ENCODE measurements at regions not wholly inside any gene's neighbourhood (a gene's known extent, or its start where the extent isn't known, plus 50 kb on each side); places are given as distances from the start of the nearest gene placed in this dataset.

- Histone ChIP-seq H3K4me1 (ENCODE audit: control insufficient read depth, insufficient read depth, low read length) (no peaks in the 10 kb centered on the region), H3K36me3 (ENCODE audit: control insufficient read depth in 2 of 2, insufficient read depth in 1 of 2, low read length in 2 of 2) (no peaks in the 10 kb centered on the region), H3K9me3 (ENCODE audit: control insufficient read depth, insufficient read depth, low read depth, low read length) (no peaks in the 10 kb centered on the region), H3K27ac (ENCODE audit: extremely low read depth, low read depth, low read length) (no peak overlapping the region), H3K4me3 (ENCODE audit: low read depth, low read length) (no peak overlapping the region)
- CTCF ChIA-PET, result no interaction called here
- no peak for TF ChIP-seq ZNF529 (tag by site-specific recombination; IDR thresholded peaks at IDR 0.05; ENCODE audit: insufficient replicate concordance)
- POLR2A ChIA-PET, result no interaction called here
Observed at GRCh38 chr11:71147331-71147730, 105.0 kb downstream of the SHANK2 start.

- no peak for TF ChIP-seq ZNF423 (tag by site-specific recombination; IDR thresholded peaks at IDR 0.05)
- TF ChIP-seq ZBTB8A (tag by site-specific recombination; IDR thresholded peaks at IDR 0.05), result no peak
- TF ChIP-seq ZNF704 (tag by site-specific recombination; IDR thresholded peaks at IDR 0.05), result no peak
- TF ChIP-seq ZNF449 (tag by site-specific recombination; IDR thresholded peaks at IDR 0.05), result no peak
- no peak for TF ChIP-seq ZNF18 (tag by site-specific recombination; IDR thresholded peaks at IDR 0.05)
- no peak for TF ChIP-seq PATZ1 (tag by site-specific recombination; IDR thresholded peaks at IDR 0.05)
- TF ChIP-seq ZNF664 (tag by site-specific recombination; IDR thresholded peaks at IDR 0.05), result no peak
- Histone ChIP-seq H3K4me3 (ENCODE audit: low read depth, low read length) (no peak overlapping the region), H3K9me3 (ENCODE audit: control insufficient read depth, insufficient read depth, low read depth, low read length) (no peaks in the 10 kb centered on the region), H3K27ac (ENCODE audit: extremely low read depth, low read depth, low read length) (no peak overlapping the region), H3K4me1 (ENCODE audit: control insufficient read depth, insufficient read depth, low read length) (no peaks in the 10 kb centered on the region), H3K36me3 (ENCODE audit: control insufficient read depth in 2 of 2, insufficient read depth in 1 of 2, low read length in 2 of 2) (no peaks in the 10 kb centered on the region)
- ChIA-PET POLR2A (no interaction called here), CTCF (no interaction called here)
Observed at GRCh38 chr11:71146846-71147245, 105.5 kb downstream of the SHANK2 start.

GRCh38 chr11:71145988-71146824, 106.2 kb downstream of the SHANK2 start:
- Histone ChIP-seq H3K4me1 (ENCODE audit: control insufficient read depth, insufficient read depth, low read length) (no peaks in the 10 kb centered on the region), H3K27ac (ENCODE audit: extremely low read depth, low read depth, low read length) (no peak overlapping the region), H3K36me3 (ENCODE audit: control insufficient read depth in 2 of 2, insufficient read depth in 1 of 2, low read length in 2 of 2) (no peaks in the 10 kb centered on the region), H3K9me3 (ENCODE audit: control insufficient read depth, insufficient read depth, low read depth, low read length) (no peaks in the 10 kb centered on the region), H3K4me3 (ENCODE audit: low read depth, low read length) (no peak overlapping the region)
- ChIA-PET CTCF (interaction anchor here (0.5 kb wide), 1 partner anchor 390 kb away, joined by 3 read pairs; no protein-coding TSS in a partner anchor), POLR2A (no interaction called here)
- TF ChIP-seq GFI1B (tag by site-specific recombination; IDR thresholded peaks at IDR 0.05) (no peak), ZNF561 (tag by site-specific recombination; IDR thresholded peaks at IDR 0.05; ENCODE audit: borderline replicate concordance) (no peak), BCL6B (tag by site-specific recombination; IDR thresholded peaks at IDR 0.05) (no peak), MEIS1 (CRISPR knock-in tag; IDR thresholded peaks at IDR 0.05; ENCODE audit: borderline replicate concordance) (no peak), ZNF629 (tag by site-specific recombination; IDR thresholded peaks at IDR 0.05) (no peak), ZBTB10 (tag by site-specific recombination; IDR thresholded peaks at IDR 0.05) (no peak), ZNF266 (tag by site-specific recombination; IDR thresholded peaks at IDR 0.05; ENCODE audit: low read depth) (no peak), ZBTB20 (tag by site-specific recombination; IDR thresholded peaks at IDR 0.05) (no peak)

All from HEK293 (cell line).